ENCODE measurements at regions not wholly inside any gene's neighbourhood (a gene's known extent, or its start where the extent isn't known, plus 50 kb on each side); places are given as distances from the start of the nearest gene placed in this dataset.

GRCh38 chr4:125428832-125429231 is 114.1 kb downstream of the FAT4 start:
- TF ChIP-seq, protein P1, sequence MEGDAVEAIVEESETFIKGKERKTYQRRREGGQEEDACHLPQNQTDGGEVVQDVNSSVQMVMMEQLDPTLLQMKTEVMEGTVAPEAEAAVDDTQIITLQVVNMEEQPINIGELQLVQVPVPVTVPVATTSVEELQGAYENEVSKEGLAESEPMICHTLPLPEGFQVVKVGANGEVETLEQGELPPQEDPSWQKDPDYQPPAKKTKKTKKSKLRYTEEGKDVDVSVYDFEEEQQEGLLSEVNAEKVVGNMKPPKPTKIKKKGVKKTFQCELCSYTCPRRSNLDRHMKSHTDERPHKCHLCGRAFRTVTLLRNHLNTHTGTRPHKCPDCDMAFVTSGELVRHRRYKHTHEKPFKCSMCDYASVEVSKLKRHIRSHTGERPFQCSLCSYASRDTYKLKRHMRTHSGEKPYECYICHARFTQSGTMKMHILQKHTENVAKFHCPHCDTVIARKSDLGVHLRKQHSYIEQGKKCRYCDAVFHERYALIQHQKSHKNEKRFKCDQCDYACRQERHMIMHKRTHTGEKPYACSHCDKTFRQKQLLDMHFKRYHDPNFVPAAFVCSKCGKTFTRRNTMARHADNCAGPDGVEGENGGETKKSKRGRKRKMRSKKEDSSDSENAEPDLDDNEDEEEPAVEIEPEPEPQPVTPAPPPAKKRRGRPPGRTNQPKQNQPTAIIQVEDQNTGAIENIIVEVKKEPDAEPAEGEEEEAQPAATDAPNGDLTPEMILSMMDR (conservative IDR thresholded peaks at IDR 0.05; ENCODE audit: low read depth), result no peak
- H3K27ac ChIP-seq, result no peak overlapping the region
- ChIA-PET CTCF (no interaction called here), POLR2A (ENCODE audit: low non-redundant PET) (no interaction called here)
- DNase-seq (ENCODE audit: low spot score), result no peak

DNA sequence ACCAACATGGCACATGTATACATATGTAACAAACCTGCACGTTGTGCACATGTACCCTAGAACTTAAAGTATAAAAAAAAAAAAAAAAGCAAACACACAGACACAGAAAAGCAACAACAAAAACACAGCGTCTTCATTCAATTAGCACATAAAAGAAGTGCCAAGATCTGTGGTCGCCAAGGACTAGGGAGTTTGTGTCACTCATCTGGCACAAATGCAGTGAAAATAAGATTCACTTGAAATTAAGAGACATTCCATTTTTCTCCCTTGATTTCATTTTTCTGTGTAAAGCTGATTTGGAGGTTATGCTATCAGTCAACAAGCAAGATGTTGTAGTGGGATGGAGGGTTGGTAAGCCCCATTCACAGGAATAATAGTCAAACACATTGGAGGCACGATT is 115.3 kb downstream of the FAT4 start:
- no peak overlapping the region for H3K27ac ChIP-seq
- CTCF ChIA-PET, result no interaction called here
- TF ChIP-seq, protein P1 (conservative IDR thresholded peaks at IDR 0.05; ENCODE audit: low read depth), result no peak
- POLR2A ChIA-PET (ENCODE audit: low non-redundant PET), result no interaction called here
- no peak for DNase-seq (ENCODE audit: low spot score)

GRCh38 chr4:125432078-125432477 is 117.3 kb downstream of the FAT4 start:
- TF ChIP-seq, protein P1 (conservative IDR thresholded peaks at IDR 0.05; ENCODE audit: low read depth), result no peak
- ChIA-PET POLR2A (ENCODE audit: low non-redundant PET) (no interaction called here), CTCF (no interaction called here)
- no peak overlapping the region for H3K27ac ChIP-seq
- DNase-seq (ENCODE audit: low spot score), result no peak

GRCh38 chr4:125433453-125433852 is 118.7 kb downstream of the FAT4 start:
- DNase-seq (ENCODE audit: low spot score), result no peak
- no peak overlapping the region for H3K27ac ChIP-seq
- ChIA-PET CTCF (no interaction called here), POLR2A (ENCODE audit: low non-redundant PET) (no interaction called here)
- TF ChIP-seq, protein P1 (conservative IDR thresholded peaks at IDR 0.05; ENCODE audit: low read depth), result no peak

DNA sequence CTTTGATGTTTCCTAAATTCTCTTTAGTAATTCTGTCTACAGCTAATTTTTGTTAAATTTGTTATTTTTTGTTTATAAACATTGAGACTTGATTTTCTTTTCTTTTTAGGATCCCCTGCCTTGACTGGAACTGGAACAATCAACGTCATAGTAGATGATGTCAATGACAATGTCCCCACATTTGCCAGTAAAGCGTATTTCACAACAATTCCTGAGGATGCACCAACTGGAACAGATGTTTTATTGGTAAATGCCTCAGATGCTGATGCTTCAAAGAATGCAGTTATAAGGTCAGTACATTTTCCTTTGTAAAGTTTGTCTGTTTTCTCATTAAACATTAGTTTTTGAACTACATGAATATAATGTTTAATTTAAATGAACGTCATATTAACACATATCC is 119.4 kb downstream of the FAT4 start:
- POLR2A ChIA-PET (ENCODE audit: low non-redundant PET), result no interaction called here
- H3K27ac ChIP-seq, result no peak overlapping the region
- no peak for DNase-seq (ENCODE audit: low spot score)
- CTCF ChIA-PET, result no interaction called here
- TF ChIP-seq, protein P1 (conservative IDR thresholded peaks at IDR 0.05; ENCODE audit: low read depth), result no peak

GRCh38 chr4:125440814-125441213 is 126.1 kb downstream of the FAT4 start:
- POLR2A ChIA-PET (ENCODE audit: low non-redundant PET), result no interaction called here
- no peak for DNase-seq (ENCODE audit: low spot score)
- CTCF ChIA-PET, result no interaction called here
- TF ChIP-seq, protein P1 (conservative IDR thresholded peaks at IDR 0.05; ENCODE audit: low read depth), result no peak
- H3K27ac ChIP-seq, result no peak overlapping the region

- ChIA-PET CTCF (no interaction called here), POLR2A (ENCODE audit: low non-redundant PET) (no interaction called here)
- no peak overlapping the region for H3K27ac ChIP-seq
- TF ChIP-seq, protein P1 (conservative IDR thresholded peaks at IDR 0.05; ENCODE audit: low read depth), result no peak
- DNase-seq (ENCODE audit: low spot score), result no peak
These were observed 129.4 kb downstream of the FAT4 start for GRCh38 chr4:125444166-125444565.

Data from RWPE1 (cell line).